ENCODE measurements at regions not wholly inside any gene's neighbourhood (a gene's known extent, or its start where the extent isn't known, plus 50 kb on each side); places are given as distances from the start of the nearest gene placed in this dataset.

GRCh38 chr1:163614361-163614760 lies 292.6 kb downstream of the NUF2 start:
- Mint-ChIP-seq H3K36me3 (ENCODE audit: insufficient read depth, unreplicated experiment) (no peaks in the 10 kb centered on the region), H3K9me3 (ENCODE audit: unreplicated experiment) (no peaks in the 10 kb centered on the region), H3K27me3 (ENCODE audit: insufficient read depth, unreplicated experiment) (peaks cover 7% of the 10 kb centered on the region), H3K4me3 (ENCODE audit: unreplicated experiment) (no peak overlapping the region), H3K27ac (ENCODE audit: unreplicated experiment) (no peak overlapping the region), H3K4me1 (ENCODE audit: low read depth, unreplicated experiment) (no peaks in the 10 kb centered on the region)
- DNase-seq = no peak
- Histone ChIP-seq H3K9me3 (no peaks in the 10 kb centered on the region), H3K4me3 (ENCODE audit: low read depth, low read length) (no peak overlapping the region), H3K27me3 (replicated peaks; ENCODE audit: control insufficient read depth, insufficient read depth, low read length) (no peaks in the 10 kb centered on the region), H3K36me3 (ENCODE audit: control insufficient read depth, insufficient read depth, low read length) (no peaks in the 10 kb centered on the region), H3K4me1 (no peaks in the 10 kb centered on the region)
- intact Hi-C loops (cut with micrococcal nuclease; ENCODE audit: unreplicated experiment) = no loop called here
- no TSS peak for BruUV-seq (replicated peaks)
- no peak for TF ChIP-seq CTCF (IDR thresholded peaks at IDR 0.05; ENCODE audit: insufficient read depth in 1 of 2, low read depth in 1 of 2, low read length in 1 of 2, severe bottlenecking in 1 of 2, unreplicated experiment in 1 of 2)
- POLR2A ChIA-PET = no interaction called here
- CTCF ChIA-PET = no interaction called here

GRCh38 chr1:163628034-163628773 lies 306.4 kb downstream of the NUF2 start:
- H3K27me3 ChIP-seq (replicated peaks; ENCODE audit: control insufficient read depth, insufficient read depth, low read length) = no peaks in the 10 kb centered on the region
- ChIA-PET POLR2A (no interaction called here), CTCF (no interaction called here)
- TF ChIP-seq CTCF (IDR thresholded peaks at IDR 0.05; ENCODE audit: insufficient read depth in 1 of 2, low read depth in 1 of 2, low read length in 1 of 2, severe bottlenecking in 1 of 2, unreplicated experiment in 1 of 2) = no peak
- BruUV-seq (replicated peaks) = no TSS peak
- peaks cover 4% of the 10 kb centered on the region for H3K27me3 Mint-ChIP-seq (ENCODE audit: insufficient read depth, unreplicated experiment)
- H3K4me1 ChIP-seq = 0 out of 2 replicates have a peak, but pooled peaks cover 5% of the 10 kb centered on the region
- H3K36me3 ChIP-seq (ENCODE audit: control insufficient read depth, insufficient read depth, low read length) = no peaks in the 10 kb centered on the region
- peaks cover 8% of the 10 kb centered on the region; the same call in 1 of the 2 replicates for H3K9me3 ChIP-seq
- no peak overlapping the region for H3K27ac Mint-ChIP-seq (ENCODE audit: unreplicated experiment)
- H3K36me3 Mint-ChIP-seq (ENCODE audit: insufficient read depth, unreplicated experiment) = peaks cover 7% of the 10 kb centered on the region
- intact Hi-C loops (cut with micrococcal nuclease; ENCODE audit: unreplicated experiment) = no loop called here
- no peaks in the 10 kb centered on the region for H3K4me1 Mint-ChIP-seq (ENCODE audit: low read depth, unreplicated experiment)
- H3K4me3 ChIP-seq (ENCODE audit: low read depth, low read length) = no peak overlapping the region
- no peak for DNase-seq
- no peak overlapping the region for H3K4me3 Mint-ChIP-seq (ENCODE audit: unreplicated experiment)
- peaks cover 31% of the 10 kb centered on the region for H3K9me3 Mint-ChIP-seq (ENCODE audit: unreplicated experiment)

GRCh38 chr1:163632269-163632668 lies 310.5 kb downstream of the NUF2 start:
- H3K27me3 Mint-ChIP-seq (ENCODE audit: insufficient read depth, unreplicated experiment) = peaks cover 4% of the 10 kb centered on the region
- H3K4me3 ChIP-seq (ENCODE audit: low read depth, low read length) = no peak overlapping the region
- no peak for TF ChIP-seq CTCF (IDR thresholded peaks at IDR 0.05; ENCODE audit: insufficient read depth in 1 of 2, low read depth in 1 of 2, low read length in 1 of 2, severe bottlenecking in 1 of 2, unreplicated experiment in 1 of 2)
- H3K4me3 Mint-ChIP-seq (ENCODE audit: unreplicated experiment) = no peak overlapping the region
- H3K27ac Mint-ChIP-seq (ENCODE audit: unreplicated experiment) = no peak overlapping the region
- H3K9me3 ChIP-seq = peaks cover 12% of the 10 kb centered on the region
- intact Hi-C loops (cut with micrococcal nuclease; ENCODE audit: unreplicated experiment) = no loop called here
- no peaks in the 10 kb centered on the region for H3K36me3 ChIP-seq (ENCODE audit: control insufficient read depth, insufficient read depth, low read length)
- POLR2A ChIA-PET = no interaction called here
- no TSS peak for BruUV-seq (replicated peaks)
- H3K4me1 ChIP-seq = no peaks in the 10 kb centered on the region
- CTCF ChIA-PET = no interaction called here
- H3K4me1 Mint-ChIP-seq (ENCODE audit: low read depth, unreplicated experiment) = no peaks in the 10 kb centered on the region
- no peak for DNase-seq
- peaks cover 7% of the 10 kb centered on the region for H3K36me3 Mint-ChIP-seq (ENCODE audit: insufficient read depth, unreplicated experiment)
- H3K27me3 ChIP-seq (replicated peaks; ENCODE audit: control insufficient read depth, insufficient read depth, low read length) = no peaks in the 10 kb centered on the region
- H3K9me3 Mint-ChIP-seq (ENCODE audit: unreplicated experiment) = peaks cover 31% of the 10 kb centered on the region
